ENCODE measurements at regions not wholly inside any gene's neighbourhood (a gene's known extent, or its start where the extent isn't known, plus 50 kb on each side); places are given as distances from the start of the nearest gene placed in this dataset.

DNA sequence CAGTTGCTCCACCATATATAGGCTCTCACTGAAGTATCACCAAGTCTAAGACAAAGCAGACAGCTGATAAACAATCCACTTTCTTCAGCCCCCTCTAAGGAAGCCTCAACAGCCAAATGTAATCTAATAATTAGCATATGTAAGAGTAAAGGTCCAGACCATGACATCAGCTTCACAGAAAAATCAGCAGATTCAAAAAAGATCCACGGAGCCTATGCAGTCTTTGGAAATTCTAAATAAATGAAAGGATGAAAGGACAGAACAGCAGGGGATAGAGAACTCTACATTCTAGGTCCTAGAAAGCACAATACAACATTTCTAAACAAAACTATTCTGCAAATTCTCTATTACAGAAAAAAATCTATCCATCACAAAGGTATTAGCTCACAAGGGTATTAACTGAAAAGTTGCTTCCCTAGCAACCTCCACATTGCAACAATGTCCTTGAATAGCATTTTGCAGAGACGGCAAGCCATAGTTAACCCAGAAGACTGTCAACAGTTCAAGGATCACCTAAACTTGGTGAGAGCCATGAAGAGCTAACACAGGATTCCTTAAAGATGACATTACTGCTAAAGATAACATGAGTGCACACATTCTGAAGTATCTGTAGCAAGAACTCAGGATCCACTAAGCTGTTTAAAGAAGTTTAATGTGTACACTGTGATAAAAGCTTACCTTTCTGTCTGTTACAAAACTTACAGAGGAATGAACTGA is 74.3 kb downstream of the SIPA1L2 start:
- no peak for FAIRE-seq

GRCh38 chr1:232554409-232554808 is 75.5 kb downstream of the SIPA1L2 start:
- FAIRE-seq = no peak

GRCh38 chr1:232553809-232554208 is 76.1 kb downstream of the SIPA1L2 start:
- no peak for FAIRE-seq

DNA sequence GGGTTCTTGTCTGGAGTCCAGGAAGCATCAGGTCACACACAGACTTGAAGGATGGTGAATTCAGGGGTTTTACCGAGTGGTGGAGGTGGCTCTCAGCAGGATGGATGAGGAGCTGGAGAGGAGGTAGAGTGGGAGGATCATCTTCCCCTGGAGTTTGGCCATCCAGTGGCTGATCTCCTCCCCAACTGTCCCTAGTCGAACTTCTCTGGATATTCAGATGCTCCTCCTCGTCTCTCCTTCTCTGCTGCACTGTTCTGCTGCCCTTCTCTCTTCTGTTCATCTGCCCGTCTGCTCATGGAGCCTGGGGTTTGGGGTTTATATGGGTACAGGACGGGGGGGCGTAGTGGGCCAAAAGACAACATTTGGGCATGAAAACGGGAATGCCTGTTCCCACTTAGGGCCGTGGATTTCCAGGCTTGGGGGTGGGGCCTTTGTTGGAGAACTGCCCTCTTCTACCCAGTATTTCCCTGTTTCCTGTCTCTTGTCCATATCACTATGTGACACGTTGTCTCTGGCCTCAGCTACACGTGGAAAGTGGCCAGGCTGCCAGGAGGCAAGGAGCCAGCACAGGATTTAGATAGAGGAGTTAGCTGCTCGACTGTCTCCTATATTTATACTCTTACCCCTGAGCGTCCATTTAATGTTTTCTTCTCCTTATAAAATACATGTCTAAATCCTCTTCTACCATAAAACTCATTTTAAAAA is 76.7 kb downstream of the SIPA1L2 start:
- FAIRE-seq = no peak

DNA sequence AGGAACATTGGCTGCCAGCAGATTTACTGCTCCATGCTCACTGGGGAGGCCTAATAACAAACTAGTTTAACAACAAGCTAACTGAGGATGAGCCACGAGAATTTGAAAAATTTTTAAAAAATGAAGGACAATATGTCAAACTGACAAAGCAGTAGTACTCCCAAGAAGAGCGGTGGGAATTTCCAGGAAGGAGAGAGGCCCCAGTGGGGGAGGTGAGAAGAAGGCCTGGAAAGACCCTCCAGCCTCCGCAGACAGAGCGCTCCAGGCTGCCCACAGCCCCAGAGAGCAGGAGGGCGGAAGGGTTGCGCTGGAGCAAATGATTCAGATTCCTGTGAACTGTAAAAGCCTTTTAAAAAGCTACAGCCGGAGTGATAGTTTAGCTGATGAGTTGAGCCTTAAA is 78.5 kb downstream of the SIPA1L2 start:
- FAIRE-seq = no peak

DNA sequence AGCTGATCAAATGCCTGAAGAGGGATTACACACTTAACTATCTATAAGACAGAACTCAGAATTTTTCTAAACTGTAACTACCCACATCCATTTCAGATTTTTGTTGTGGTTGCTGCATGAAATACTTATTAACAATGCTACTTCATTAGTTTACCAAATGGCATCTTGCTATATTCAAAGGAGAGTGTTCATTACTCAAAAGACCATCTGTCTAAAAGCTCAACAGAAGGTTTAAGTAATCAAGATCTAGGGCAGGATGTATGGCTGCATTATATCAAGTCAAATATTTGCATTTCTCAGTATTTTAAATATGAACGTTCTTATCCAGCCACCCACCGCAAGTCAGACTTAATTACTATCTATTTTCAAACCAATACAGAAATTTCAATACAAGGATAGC is 79.9 kb downstream of the SIPA1L2 start:
- FAIRE-seq = no peak

DNA sequence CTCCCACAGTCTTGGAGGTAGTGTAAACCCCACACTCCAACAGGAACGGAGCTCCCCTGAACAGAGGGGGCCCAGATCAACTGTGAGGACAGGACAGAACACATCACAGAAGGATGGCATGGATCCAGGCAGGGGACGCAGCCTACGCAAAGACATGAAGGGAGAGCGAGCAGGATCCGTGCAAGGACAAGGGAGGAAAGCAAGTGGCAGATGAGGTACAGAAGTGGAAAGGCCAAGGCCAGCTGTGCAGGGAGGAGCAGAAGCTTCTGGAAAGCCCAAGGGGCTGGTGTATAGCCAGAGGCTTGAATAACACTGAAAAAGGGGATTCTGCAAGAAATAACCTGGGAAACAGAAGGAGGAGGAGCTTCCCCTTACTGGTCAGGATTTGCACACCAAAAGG is 81.2 kb downstream of the SIPA1L2 start:
- no peak for FAIRE-seq

DNA sequence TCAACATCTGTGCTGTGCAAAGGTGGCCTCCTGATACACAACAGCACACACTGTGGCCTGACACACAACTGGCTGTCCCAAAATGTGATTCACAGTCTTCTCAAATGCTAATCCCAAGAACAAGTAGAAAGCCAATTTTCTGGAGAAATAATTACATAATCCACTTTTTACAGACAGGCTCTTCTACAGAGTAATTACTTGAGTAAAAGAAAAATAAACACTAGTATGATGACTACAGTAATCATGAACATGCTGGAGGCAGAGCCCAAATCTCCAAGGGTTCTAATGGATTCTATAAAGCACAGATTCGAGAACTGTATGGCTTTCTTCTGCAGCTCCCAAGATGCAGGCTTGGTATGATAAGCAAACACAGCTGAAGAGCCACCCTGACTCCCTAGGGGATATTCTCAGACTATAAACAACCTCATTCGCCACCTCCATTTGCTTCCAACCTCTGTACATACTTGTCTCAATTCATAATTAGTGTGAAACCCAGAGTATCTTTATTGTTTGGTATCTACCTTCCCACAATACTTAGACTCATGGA is 81.9 kb downstream of the SIPA1L2 start:
- no peak for FAIRE-seq

GRCh38 chr1:232542633-232543593 is 87.0 kb downstream of the SIPA1L2 start:
- no peak for FAIRE-seq

DNA sequence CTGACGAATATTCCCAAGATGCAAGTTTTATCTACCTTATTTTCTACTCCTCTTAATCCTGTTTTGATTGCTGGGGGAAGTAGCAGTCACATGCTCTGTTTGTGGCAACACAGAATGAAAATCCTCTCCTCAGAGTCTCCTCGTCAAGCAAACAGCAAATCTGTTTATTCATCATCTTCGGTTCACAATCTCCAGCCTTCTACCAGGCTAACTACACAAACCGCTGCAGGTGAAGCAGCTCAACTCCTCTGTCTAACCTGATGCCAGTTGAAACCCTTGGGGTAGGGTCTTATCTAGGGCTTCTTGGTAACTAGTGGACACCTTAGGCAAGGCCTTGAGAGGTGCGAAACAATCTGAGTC is 91.0 kb downstream of the SIPA1L2 start:
- no peak for FAIRE-seq

DNA sequence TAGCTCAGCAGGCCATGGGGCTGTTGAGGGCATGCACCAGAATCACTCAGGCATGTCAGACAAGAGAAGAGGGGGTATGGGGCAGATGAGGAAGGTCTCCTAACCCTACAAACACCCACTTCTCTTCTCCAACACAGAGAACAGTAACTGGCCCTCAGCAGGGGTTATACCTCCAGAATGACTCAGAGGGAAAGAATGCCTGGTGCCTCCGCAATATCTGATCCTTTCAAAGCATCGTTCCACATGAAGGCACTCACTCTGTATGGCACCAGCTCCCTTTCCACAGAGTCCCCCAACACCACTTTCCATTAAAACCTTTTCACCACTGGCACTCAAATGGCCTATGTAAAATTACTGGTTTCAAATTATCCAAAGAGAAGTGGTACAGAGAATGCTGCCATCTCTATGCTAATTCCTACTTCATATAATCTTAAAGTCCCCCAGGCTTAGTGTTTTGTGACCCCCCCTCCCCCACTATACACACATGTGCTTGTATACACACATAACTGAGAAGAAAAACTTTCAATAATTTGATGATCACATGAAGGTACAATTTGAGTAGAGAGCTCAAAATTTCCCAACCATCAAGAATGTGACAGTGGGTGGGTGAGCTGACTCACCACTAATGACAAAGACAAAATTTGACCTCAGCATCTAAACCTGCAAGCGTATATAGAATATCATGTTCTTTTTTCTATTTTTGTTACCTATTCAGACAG is 91.5 kb downstream of the SIPA1L2 start:
- no peak for FAIRE-seq

DNA sequence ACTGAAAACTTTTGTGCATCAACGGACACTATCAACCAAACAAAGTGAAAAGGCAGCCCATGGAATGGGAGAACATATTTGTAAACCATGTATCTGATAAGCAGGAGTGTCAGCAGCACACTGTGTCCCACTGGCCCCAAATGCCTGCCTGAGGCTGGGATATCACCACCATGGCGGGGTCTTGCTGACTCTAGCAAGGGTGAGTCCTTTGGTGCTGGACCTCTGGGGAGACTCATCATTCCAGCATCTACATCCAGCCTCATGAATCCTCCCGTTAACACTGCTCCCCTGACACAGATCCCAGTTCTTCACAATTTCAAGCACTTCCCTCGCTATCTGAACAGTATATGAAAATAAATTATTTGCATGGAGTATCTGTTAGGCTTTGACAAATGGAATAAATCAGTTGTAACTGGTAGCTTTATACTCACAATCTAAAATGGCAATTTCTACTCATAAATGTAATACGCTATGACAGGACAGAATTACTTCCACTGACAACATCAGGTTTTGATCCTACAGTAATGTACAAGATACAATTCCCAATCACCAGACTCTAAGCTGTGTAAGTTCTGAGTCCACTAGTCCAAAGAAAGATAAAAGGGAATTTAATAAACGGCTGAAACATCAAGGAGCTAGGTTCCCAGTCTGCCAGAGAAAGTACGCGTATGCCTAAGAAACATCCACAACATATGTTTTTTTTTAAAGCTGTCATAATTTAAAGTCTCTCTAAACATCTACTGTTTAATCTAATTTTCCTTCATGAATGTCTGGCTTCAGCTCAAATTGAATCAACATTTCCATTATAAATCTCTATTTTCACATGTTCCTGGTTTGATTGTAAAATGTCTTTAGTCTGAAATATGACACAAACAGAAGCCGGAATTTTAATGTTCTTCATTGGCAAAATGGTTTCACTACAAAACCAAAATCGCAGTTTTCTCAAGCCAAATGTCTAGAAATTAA is 95.1 kb downstream of the SIPA1L2 start:
- no peak for FAIRE-seq

DNA sequence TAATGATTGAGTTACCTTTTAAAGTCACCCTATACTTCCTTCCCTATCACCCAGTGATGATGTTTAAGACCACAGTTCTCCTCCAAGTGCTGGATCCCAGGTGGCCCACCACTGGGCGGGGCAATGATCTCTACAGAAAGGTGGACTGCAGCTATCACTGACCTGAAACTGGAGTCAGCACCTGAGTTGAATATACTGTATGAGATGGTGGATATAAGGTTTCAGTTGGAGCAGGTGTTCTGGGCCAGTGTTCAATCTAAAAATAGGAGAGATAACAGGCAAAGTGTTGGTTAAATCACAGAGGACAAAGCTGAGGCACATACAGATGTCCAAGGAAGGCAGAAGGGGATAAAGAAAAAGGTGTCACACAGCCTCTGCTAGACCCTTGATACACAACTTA is 96.6 kb downstream of the SIPA1L2 start:
- FAIRE-seq = no peak

DNA sequence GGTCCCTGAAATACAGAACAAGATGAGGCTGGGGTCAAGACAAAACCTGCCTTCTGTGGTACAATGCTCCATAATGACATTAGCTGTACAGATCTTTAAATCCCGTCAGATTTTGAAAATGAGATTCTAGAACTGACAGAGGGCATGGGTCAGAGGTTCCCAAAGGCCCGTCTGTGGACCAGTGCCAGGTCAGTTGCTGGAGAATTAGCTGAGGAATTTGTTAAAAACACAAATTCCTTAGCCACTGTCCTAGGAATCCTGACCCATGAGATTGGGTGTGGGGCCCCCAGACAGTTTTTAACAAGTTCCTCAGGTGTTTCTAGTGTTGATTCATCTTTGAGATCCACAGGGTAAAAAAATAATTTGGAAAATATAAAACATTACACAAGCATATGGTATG is 97.0 kb downstream of the SIPA1L2 start:
- no peak for FAIRE-seq

GRCh38 chr1:232531291-232531690 is 98.6 kb downstream of the SIPA1L2 start:
- FAIRE-seq = no peak

DNA sequence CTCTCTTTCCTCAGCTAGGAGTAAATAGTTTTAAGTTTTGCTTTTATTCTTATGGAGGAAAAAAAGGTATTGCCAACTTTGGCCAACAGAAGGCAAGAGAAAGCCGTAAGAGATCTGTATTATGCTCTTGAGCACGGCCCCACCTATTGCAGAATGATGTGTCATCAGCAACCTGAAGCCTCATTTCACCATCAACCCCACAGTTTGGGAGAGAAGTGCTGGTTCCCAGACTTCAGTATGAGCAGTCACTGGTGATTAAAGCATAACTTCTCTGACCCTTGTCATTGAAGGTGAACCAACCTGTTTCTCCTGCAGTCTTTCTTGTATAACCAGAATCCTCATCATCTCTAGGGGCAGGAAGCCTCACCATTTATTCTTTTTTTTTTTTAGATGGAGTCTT is 100.2 kb downstream of the SIPA1L2 start:
- no peak for FAIRE-seq

- no peak for FAIRE-seq
Measured at GRCh38 chr1:232528472-232529089, 101.4 kb downstream of the SIPA1L2 start.

GRCh38 chr1:232524056-232524455 is 105.9 kb downstream of the SIPA1L2 start:
- FAIRE-seq = no peak

DNA sequence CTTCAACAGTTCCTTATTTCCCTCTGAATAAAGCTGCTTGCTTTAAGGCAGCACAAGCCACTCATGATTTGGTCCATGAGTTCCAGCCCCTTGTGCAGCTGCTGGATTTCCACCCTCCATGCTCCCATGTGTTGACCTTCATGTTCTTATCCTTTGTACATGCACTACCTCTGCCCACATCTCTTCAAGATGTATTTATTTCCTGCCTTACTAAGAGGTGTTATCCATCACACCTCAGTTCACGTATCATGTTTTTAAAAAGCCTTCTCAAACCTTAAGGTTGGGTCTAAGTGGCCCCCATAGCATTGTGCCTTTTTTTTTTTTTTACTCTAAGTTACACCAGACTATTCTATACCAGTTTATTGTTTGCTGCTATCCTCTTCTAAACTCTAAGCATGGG is 107.7 kb downstream of the SIPA1L2 start:
- no peak for FAIRE-seq

DNA sequence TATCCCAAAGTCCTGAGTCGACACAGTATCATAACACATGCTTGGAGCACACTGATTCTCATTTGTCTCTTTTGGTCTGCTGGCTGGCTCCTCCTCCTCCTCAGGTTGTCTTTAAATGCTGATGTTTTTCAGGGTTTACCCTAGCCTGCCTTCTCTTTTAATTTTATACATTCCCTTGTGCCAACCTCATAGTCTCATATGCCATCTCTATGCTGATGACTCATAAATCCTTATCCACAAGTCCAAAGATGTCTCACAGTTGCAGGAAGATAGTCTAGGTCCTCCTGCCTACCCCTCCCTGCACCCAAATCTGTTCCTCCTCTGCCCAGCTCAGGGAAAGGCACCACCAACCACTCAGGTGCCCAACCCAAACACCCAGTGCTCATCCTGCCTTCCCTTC is 108.3 kb downstream of the SIPA1L2 start:
- no peak for FAIRE-seq

GRCh38 chr1:232519186-232519585 is 110.7 kb downstream of the SIPA1L2 start:
- FAIRE-seq = no peak

Measured in TTC549 (cell line).